HEK293 (cell line): ENCODE measurements at regions not wholly inside any gene's neighbourhood (a gene's known extent, or its start where the extent isn't known, plus 50 kb on each side); places are given as distances from the start of the nearest gene placed in this dataset.

ENCODE experiments used
- CTCF ChIA-PET: fragments of 350-600 bp; formaldehyde crosslinking; extraction: SDS; loops from one replicate; lab custom pipeline; 2021; ENCODE audit warnings: antibody characterized with exemption; lab: Yijun Ruan, JAX
- POLR2A ChIA-PET: fragments of 300-600 bp; formaldehyde crosslinking; extraction: SDS; loops from one replicate; lab custom pipeline; 2020; ENCODE audit warnings: antibody characterized with exemption, inconsistent platforms; lab: Yijun Ruan, JAX
- H3K27ac ChIP-seq: fragments of 200-500 bp; sonication (Bioruptor generic); 2 replicates; pipeline ENCODE4 v1.5.1; 2014; ENCODE audit warnings: low read depth, low read length, control low read depth, inconsistent platforms; ENCODE audit errors: extremely low read depth
- H3K36me3 ChIP-seq, 2 experiments: fragments of 200-500 bp in 1 of 2; sonication (Bioruptor generic) in 1 of 2; 1 replicate in 1 of 2; 2 replicates in 1 of 2; pipeline ENCODE4 v1.5.1; 2014 to 2017; ENCODE audit warnings: inconsistent platforms in 2 of 2, low read length in 2 of 2; ENCODE audit not compliant: control insufficient read depth in 2 of 2, insufficient read depth in 1 of 2
- H3K4me1 ChIP-seq: fragments of 200-500 bp; sonication (Bioruptor generic); 2 replicates; pipeline ENCODE4 v1.5.1; 2014; ENCODE audit warnings: mild to moderate bottlenecking, low read length, inconsistent platforms; ENCODE audit not compliant: control insufficient read depth, insufficient read depth
- H3K4me3 ChIP-seq: 2 replicates; pipeline ENCODE4 v1.5.1; 2011; ENCODE audit warnings: low read depth, mild to moderate bottlenecking, control low read depth, low read length, moderate library complexity
- H3K9me3 ChIP-seq: fragments of 200-500 bp; sonication (Bioruptor generic); 2 replicates; pipeline ENCODE4 v1.5.1; 2014; ENCODE audit warnings: low read depth, low read length, inconsistent platforms; ENCODE audit not compliant: control insufficient read depth, insufficient read depth
- IKZF3 ChIP-seq: fragments of 450-650 bp; IDR thresholded peaks from 2 replicates; pipeline ENCODE4 v1.5.0; 2018; ENCODE audit warnings: missing biosample characterization, mild to moderate bottlenecking, missing genetic modification characterization, moderate library complexity
- KLF8 ChIP-seq: fragments of 450-650 bp; formaldehyde crosslinking; IDR thresholded peaks from 2 replicates; pipeline ENCODE4 v1.5.1; 2016; ENCODE audit warnings: missing biosample characterization, missing genetic modification characterization
- ZFP41 ChIP-seq: fragments of 450-650 bp; formaldehyde crosslinking; IDR thresholded peaks from 2 replicates; pipeline ENCODE4 v1.5.1; 2016; ENCODE audit warnings: missing biosample characterization, missing genetic modification characterization, borderline replicate concordance
- ZNF121 ChIP-seq: fragments of 450-650 bp; formaldehyde crosslinking; IDR thresholded peaks from 2 replicates; pipeline ENCODE4 v1.5.1; 2016; ENCODE audit warnings: missing biosample characterization, missing genetic modification characterization
- ZNF133 ChIP-seq: fragments of 450-650 bp; formaldehyde crosslinking; IDR thresholded peaks from 2 replicates; pipeline ENCODE4 v1.5.1; 2016; ENCODE audit warnings: missing biosample characterization, missing genetic modification characterization
- ZNF169 ChIP-seq: fragments of 450-650 bp; formaldehyde crosslinking; IDR thresholded peaks from 2 replicates; pipeline ENCODE4 v1.5.1; 2016; ENCODE audit warnings: missing biosample characterization, missing genetic modification characterization
- ZNF266 ChIP-seq: fragments of 450-650 bp; formaldehyde crosslinking; IDR thresholded peaks from 2 replicates; pipeline ENCODE4 v1.5.1; 2016; ENCODE audit warnings: missing biosample characterization, missing genetic modification characterization, low read depth
- ZNF341 ChIP-seq: fragments of 450-650 bp; formaldehyde crosslinking; IDR thresholded peaks from 2 replicates; pipeline ENCODE4; 2016; ENCODE audit warnings: low read depth, missing biosample characterization, missing genetic modification characterization
- ZNF354C ChIP-seq: fragments of 450-650 bp; formaldehyde crosslinking; IDR thresholded peaks from 2 replicates; pipeline ENCODE4 v1.5.1; 2016; ENCODE audit warnings: missing biosample characterization, missing genetic modification characterization, low read depth, borderline replicate concordance
- ZNF391 ChIP-seq: fragments of 450-650 bp; formaldehyde crosslinking; IDR thresholded peaks from 2 replicates; pipeline ENCODE4 v1.5.1; 2016; ENCODE audit warnings: low read depth, missing biosample characterization, missing genetic modification characterization, borderline replicate concordance
- ZNF426 ChIP-seq: fragments of 450-650 bp; formaldehyde crosslinking; IDR thresholded peaks from 2 replicates; pipeline ENCODE4 v1.5.1; 2017; ENCODE audit warnings: missing biosample characterization, missing genetic modification characterization, mild to moderate bottlenecking, inconsistent platforms, moderate library complexity
- ZNF513 ChIP-seq: fragments of 450-650 bp; IDR thresholded peaks from 2 replicates; pipeline ENCODE4 v1.5.1; 2018; ENCODE audit warnings: missing biosample characterization, missing genetic modification characterization
- ZNF521 ChIP-seq: fragments of 450-650 bp; formaldehyde crosslinking; IDR thresholded peaks from 2 replicates; pipeline ENCODE4 v1.5.1; 2017; ENCODE audit warnings: missing biosample characterization, mild to moderate bottlenecking, missing genetic modification characterization
- ZNF544 ChIP-seq: fragments of 450-650 bp; formaldehyde crosslinking; IDR thresholded peaks from 2 replicates; pipeline ENCODE4 v1.5.0; 2017; ENCODE audit warnings: missing biosample characterization, missing genetic modification characterization
- ZNF571 ChIP-seq: fragments of 450-650 bp; formaldehyde crosslinking; IDR thresholded peaks from 2 replicates; pipeline ENCODE4 v1.5.0; 2017; ENCODE audit warnings: missing biosample characterization, missing genetic modification characterization
- ZNF600 ChIP-seq: fragments of 450-650 bp; formaldehyde crosslinking; IDR thresholded peaks from 2 replicates; pipeline ENCODE4 v1.5.1; 2016; ENCODE audit warnings: missing biosample characterization, missing genetic modification characterization
- ZNF610 ChIP-seq: fragments of 450-650 bp; formaldehyde crosslinking; IDR thresholded peaks from 2 replicates; pipeline ENCODE4 v1.5.1; 2016; ENCODE audit warnings: missing biosample characterization, missing genetic modification characterization, borderline replicate concordance
- ZNF747 ChIP-seq: fragments of 450-650 bp; formaldehyde crosslinking; IDR thresholded peaks from 2 replicates; pipeline ENCODE4 v1.5.1; 2016; ENCODE audit warnings: missing biosample characterization, missing genetic modification characterization
- ZNF791 ChIP-seq: fragments of 450-650 bp; formaldehyde crosslinking; IDR thresholded peaks from 2 replicates; pipeline ENCODE4 v1.5.1; 2016; ENCODE audit warnings: missing biosample characterization, missing genetic modification characterization
- ZNF792 ChIP-seq: fragments of 450-650 bp; formaldehyde crosslinking; IDR thresholded peaks from 2 replicates; pipeline ENCODE4 v1.5.1; 2016; ENCODE audit warnings: missing biosample characterization, missing genetic modification characterization
- ZSCAN23 ChIP-seq: fragments of 450-650 bp; formaldehyde crosslinking; IDR thresholded peaks from 2 replicates; pipeline ENCODE4 v1.5.1; 2016; ENCODE audit warnings: missing biosample characterization, missing genetic modification characterization

- no peak for TF ChIP-seq ZNF391
- no peak for TF ChIP-seq ZNF571 (tag by site-specific recombination)
Measured at GRCh38 chr5:20340126-20340525, 352.1 kb upstream of the CDH18 start (continued).

DNA sequence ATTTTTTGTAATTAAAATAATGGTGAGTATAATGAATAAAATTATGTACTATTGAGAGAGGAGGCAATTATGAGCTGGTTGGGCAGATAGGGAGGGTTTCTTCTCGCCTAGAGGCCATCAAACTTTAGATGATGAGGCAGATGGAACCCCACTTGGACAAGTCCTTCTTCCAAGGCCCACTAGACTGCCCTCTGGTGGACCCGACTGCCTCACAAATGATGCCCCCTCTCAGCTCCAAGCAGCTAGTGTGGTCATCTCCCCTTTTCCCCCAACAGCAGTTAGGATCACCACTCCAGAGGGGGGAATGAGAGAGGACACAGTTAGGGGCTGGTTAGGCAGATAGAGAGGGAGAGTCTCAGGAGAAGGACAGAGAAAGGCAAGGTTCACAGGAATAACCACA is 348.0 kb upstream of the CDH18 start:
- H3K4me1 ChIP-seq, result no peaks in the 10 kb centered on the region
- no peaks in the 10 kb centered on the region for H3K9me3 ChIP-seq
- H3K36me3 ChIP-seq, result no peaks in the 10 kb centered on the region
- no peak overlapping the region for H3K4me3 ChIP-seq
- CTCF ChIA-PET, result interaction anchor here (1.3 kb wide), 1 partner anchor 11 kb away, joined by 4 read pairs; no protein-coding TSS in a partner anchor
- TF ChIP-seq ZNF169 (no peak), ZFP41 (tag by site-specific recombination) (no peak), ZNF133 (no peak), KLF8 (no peak), ZNF747 (tag by site-specific recombination) (no peak)
- POLR2A ChIA-PET, result no interaction called here
- H3K27ac ChIP-seq, result no peak overlapping the region

DNA sequence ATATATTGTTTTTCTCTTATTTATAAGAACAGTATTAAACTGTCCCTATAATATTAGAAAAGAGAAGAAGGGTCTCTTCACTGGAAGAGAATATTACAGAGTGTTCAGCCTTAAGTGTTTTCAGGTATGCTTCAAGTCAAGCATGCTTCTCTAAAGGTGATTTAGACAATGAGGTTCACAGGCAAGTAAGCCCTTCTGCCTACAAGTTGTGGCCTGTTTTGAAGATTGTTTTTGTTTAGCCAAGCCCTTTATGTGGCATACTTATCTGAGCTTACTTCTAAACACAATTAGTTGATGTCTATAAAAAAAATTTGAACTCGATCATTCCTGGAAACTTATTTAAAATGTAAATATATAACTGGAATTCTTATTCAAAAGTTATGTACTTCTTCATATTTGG is 343.8 kb upstream of the CDH18 start:
- ChIA-PET CTCF (no interaction called here), POLR2A (no interaction called here)
- no peak overlapping the region for H3K27ac ChIP-seq
- H3K4me1 ChIP-seq, result no peaks in the 10 kb centered on the region
- no peak overlapping the region for H3K4me3 ChIP-seq
- H3K36me3 ChIP-seq, result no peaks in the 10 kb centered on the region
- no peaks in the 10 kb centered on the region for H3K9me3 ChIP-seq
- no peak for TF ChIP-seq ZNF341 (tag by site-specific recombination)
- no peak for TF ChIP-seq ZNF354C (tag by site-specific recombination)

DNA sequence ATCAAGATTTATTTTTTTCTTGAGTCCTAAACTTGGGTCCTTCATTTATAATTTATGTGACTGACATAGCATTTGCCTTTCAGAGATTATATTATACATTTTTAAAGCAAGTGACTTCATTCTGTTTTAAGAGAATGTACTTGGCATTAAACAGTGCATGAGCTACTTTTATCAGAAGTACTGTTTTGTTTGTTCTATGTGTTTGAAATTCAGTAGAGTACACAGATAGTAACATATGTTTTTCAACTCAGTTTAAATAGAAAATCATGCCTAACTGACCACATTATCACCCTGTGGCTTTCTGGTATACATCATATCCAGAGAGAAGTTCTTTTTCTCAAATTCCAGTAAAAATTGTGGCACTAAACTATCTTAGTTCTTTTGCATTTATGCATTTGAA is 335.3 kb upstream of the CDH18 start:
- Histone ChIP-seq H3K27ac (no peak overlapping the region), H3K4me1 (no peaks in the 10 kb centered on the region), H3K4me3 (no peak overlapping the region)
- POLR2A ChIA-PET, result no interaction called here
- TF ChIP-seq ZNF426 (no peak), ZSCAN23 (tag by site-specific recombination) (no peak), IKZF3 (tag by site-specific recombination) (no peak), ZNF610 (tag by site-specific recombination) (no peak), ZNF266 (no peak), ZNF792 (no peak), ZNF521 (tag by site-specific recombination) (no peak), ZNF791 (no peak), ZNF121 (no peak)
- TF ChIP-seq, all 188 proteins: peak for 0
- Histone ChIP-seq H3K36me3 (no peaks in the 10 kb centered on the region), H3K9me3 (no peaks in the 10 kb centered on the region)
- CTCF ChIA-PET, result interaction anchor here (0.7 to 2.1 kb wide), 2 partner anchors 13 to 367 kb away, joined by 3 to 4 read pairs; no protein-coding TSS in a partner anchor

DNA sequence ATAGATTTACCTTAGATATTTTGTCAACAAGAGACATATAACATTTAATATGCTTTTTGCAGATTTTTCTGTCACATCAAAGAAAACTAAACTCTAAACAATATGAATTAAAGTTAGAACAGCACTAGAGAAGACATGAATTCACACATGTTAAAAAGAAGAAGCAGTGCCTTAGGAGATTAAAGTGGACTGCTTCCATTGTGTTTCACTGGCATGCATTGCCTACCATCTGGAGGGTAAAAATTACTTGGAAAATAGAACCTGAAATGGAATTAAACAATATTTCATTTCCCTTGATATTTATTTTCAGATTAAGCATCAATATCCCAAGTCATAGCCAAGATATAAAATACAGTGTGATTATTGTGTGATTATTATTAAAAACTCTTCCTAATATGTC is 319.4 kb upstream of the CDH18 start:
- H3K27ac ChIP-seq, result no peak overlapping the region
- no peak overlapping the region for H3K4me3 ChIP-seq
- H3K9me3 ChIP-seq, result no peaks in the 10 kb centered on the region
- H3K36me3 ChIP-seq, result no peaks in the 10 kb centered on the region
- POLR2A ChIA-PET, result no interaction called here
- TF ChIP-seq ZNF571 (tag by site-specific recombination), result no peak
- no peak for TF ChIP-seq ZNF341 (tag by site-specific recombination)
- no peak for TF ChIP-seq ZNF544
- TF ChIP-seq ZNF600 (tag by site-specific recombination), result no peak
- no peak for TF ChIP-seq ZNF513 (tag by site-specific recombination)
- TF ChIP-seq, all 188 proteins: peak for 0
- CTCF ChIA-PET, result no interaction called here
- no peaks in the 10 kb centered on the region for H3K4me1 ChIP-seq
